GM12874 (cell line): ENCODE measurements at regions not wholly inside any gene's neighbourhood (a gene's known extent, or its start where the extent isn't known, plus 50 kb on each side); places are given as distances from the start of the nearest gene placed in this dataset.

Experiments
- TF ChIP-seq, protein P1 (sequence below): IDR thresholded peaks from 2 replicates; pipeline ENCODE4 v1.5.1; 2011; ENCODE audit warnings: low read depth, mild to moderate bottlenecking, control low read depth, low read length, moderate library complexity; ENCODE audit not compliant: insufficient read depth

DNA sequence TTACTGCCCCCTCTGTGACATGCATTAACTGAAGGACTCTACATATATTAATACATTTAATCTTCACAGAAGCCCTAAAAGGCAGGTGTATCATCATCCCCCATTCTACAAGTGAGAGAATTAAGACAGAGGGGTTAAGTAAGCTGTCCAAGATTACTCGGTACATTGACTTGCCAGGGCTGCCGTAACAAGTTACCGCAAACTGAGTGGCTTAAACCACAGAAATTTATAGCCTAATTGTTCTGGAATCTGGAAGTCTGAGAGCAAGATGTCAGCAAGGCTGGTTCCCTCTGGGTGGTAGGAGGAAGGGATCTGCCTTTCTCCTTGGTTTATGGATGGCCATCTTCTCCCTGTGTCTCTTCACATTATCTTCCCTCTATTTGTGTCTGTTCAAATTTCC lies 605.5 kb downstream of the EPHA4 start:
- TF ChIP-seq, protein P1, sequence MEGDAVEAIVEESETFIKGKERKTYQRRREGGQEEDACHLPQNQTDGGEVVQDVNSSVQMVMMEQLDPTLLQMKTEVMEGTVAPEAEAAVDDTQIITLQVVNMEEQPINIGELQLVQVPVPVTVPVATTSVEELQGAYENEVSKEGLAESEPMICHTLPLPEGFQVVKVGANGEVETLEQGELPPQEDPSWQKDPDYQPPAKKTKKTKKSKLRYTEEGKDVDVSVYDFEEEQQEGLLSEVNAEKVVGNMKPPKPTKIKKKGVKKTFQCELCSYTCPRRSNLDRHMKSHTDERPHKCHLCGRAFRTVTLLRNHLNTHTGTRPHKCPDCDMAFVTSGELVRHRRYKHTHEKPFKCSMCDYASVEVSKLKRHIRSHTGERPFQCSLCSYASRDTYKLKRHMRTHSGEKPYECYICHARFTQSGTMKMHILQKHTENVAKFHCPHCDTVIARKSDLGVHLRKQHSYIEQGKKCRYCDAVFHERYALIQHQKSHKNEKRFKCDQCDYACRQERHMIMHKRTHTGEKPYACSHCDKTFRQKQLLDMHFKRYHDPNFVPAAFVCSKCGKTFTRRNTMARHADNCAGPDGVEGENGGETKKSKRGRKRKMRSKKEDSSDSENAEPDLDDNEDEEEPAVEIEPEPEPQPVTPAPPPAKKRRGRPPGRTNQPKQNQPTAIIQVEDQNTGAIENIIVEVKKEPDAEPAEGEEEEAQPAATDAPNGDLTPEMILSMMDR, result no peak

DNA sequence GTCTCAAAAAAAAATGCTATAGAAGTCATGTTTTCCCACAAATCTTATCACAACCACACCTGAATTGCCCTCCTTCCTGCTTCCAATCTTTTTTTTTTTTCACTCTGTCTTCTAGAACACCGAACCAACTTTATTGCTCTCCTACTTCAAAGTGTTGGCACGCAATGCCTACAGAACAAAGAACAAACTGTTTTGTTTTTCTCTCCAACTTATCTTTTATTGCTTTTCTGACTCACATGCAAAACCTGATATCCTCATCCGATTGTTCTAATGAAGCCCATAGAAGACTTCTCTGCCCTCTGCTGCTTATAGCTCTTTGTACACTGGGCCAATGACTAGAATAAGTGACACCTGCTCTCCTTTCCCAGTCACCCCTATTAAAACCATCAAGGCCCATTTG lies 602.8 kb downstream of the EPHA4 start:
- TF ChIP-seq, protein P1, result no peak

DNA sequence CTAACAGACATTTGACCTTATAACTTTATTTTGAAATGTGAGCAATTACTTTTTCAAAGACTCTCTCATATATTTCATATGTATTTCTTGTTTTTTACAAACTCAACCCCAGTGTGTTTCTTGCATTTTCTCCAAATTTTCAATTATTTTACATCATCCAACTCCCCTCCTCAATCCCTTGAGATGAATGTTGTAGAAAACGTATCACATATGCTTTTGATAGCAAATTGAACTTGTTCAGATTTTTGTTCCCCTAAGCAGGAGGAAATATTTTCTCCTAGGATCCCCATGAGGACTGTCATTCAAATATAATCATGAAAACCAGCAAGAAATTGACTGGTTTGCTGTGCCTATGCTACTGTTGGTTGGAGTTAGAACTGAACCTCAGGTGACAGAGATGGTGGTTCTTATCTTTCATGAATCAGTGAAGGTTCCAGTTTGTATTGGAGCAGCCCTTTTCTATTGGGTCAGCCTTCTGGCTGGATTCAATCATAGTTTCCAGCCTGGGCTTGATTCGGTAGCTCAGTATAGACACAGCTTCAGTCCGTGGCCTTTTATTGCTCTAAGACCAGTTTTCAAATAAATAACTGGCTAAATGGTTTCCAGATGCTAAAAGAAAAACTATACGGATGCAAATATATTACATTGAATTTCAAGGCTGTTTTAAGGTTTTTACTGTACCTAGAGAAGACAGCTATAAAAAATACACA lies 591.0 kb downstream of the EPHA4 start:
- TF ChIP-seq, protein P1, result no peak

DNA sequence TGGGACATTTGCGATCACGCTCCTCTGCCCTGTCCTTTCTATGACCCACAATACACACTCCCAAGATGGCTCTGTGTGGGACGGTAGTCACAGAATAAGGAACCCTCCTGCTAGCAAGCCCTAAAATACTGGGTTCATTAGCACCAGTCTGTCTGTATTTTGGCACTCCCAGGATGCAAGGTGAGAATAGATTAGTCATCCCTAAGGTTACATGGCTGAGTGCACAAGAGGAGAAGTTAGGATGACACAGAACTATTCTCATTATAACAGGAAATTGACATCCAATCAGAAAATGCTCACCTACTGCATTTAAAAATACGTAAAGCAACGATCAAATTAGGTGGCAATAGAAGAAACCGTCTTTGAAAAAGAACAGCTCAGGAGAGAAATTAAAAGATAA lies 590.2 kb downstream of the EPHA4 start:
- TF ChIP-seq, protein P1, result no peak

DNA sequence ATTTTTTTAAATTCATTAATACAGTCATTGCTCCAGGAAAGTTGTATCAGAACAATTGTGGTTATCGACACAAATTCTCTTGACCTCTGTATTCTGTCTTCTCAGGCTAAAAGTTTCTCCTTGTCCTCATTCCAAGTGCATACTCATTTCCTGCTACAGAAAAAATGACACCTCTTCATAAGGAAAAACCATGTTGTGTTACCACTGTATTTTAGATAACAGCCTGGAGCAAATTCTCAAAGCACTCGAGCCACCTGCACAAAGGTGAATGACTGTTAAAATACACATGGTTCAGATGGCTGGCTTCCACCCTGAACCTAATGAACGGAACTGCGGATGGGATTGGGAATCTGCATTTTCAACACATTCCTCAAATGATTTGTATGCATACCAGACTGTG lies 586.5 kb downstream of the EPHA4 start:
- TF ChIP-seq, protein P1, result no peak

DNA sequence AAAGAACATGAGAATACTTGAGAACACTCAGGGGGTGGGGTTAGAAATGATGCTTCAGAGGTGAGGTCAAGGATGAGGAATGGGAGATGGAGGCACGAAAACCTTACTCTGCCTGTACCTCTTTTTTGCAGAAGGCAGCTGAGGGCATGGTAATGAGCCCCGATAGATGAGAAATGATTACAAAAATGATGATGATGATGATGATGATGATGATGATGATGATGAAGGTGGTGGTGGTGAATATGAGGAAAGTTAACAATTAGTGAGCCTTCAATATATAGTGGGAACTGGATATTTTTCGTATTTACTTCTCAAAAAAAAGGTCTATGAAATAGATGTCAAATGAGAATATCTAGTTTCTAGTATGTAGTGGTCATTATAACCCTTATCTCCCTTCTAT lies 584.3 kb downstream of the EPHA4 start:
- TF ChIP-seq, protein P1, result no peak

DNA sequence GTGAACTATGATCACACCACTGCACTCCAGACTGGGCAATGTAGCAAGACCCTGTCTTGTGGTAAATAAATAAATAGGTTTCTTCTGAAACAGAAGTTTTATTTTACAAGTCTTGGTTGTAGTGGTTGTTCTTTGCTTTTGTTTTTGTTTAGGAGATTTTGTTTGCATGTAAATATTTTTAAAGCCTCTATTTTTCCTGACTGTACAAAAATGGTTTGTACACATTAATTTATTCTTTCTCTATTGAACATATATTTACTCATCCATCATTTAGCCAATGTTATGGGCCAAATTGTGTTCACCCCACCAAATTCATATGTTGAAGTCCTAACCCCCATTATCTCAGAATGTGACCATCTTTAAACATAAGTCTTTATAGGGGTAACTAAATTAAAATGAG lies 580.1 kb downstream of the EPHA4 start:
- TF ChIP-seq, protein P1, result no peak
